MCF 10A (cell line): ENCODE measurements at regions not wholly inside any gene's neighbourhood (a gene's known extent, or its start where the extent isn't known, plus 50 kb on each side); places are given as distances from the start of the nearest gene placed in this dataset.
A peak's percentile ranks its signal among the peaks of the same experiment; 100 is the strongest.

Experiments
- BruUV-seq: library from RNA; stranded (reverse); fragments of 400-500 nt; replicated peaks from 2 replicates; lab custom pipeline; 2021; lab: Mats Ljungman, UMichigan
- CTCF ChIA-PET: fragments of 300-600 bp; sonication (Branson Sonifier 250); formaldehyde crosslinking; extraction: SDS; loops from one replicate; lab custom pipeline; 2021; ENCODE audit warnings: antibody characterized with exemption, inconsistent platforms; lab: Yijun Ruan, JAX
- POLR2A ChIA-PET: fragments of 300-600, 350-650 bp; sonication (Branson Sonifier 250); formaldehyde crosslinking; extraction: SDS; loops from one replicate; lab custom pipeline; 2020; ENCODE audit warnings: antibody characterized with exemption, inconsistent platforms; lab: Yijun Ruan, JAX
- DNase-seq: peaks from one replicate; pipeline ENCODE4 v3.0.0-alpha.2; 2018; ENCODE audit not compliant: unreplicated experiment
- H3K27ac Mint-ChIP-seq: one replicate; pipeline ENCODE4 v1.8.0; 2022; ENCODE audit warnings: mild to moderate bottlenecking, low read depth, mixed read lengths; ENCODE audit not compliant: unreplicated experiment
- H3K27me3 Mint-ChIP-seq: one replicate; pipeline ENCODE4 v1.8.0; 2022; ENCODE audit warnings: mixed read lengths; ENCODE audit not compliant: insufficient read depth, unreplicated experiment
- H3K36me3 Mint-ChIP-seq: one replicate; pipeline ENCODE4 v1.8.0; 2022; ENCODE audit warnings: mild to moderate bottlenecking, moderate library complexity, mixed read lengths; ENCODE audit not compliant: insufficient read depth, unreplicated experiment
- H3K4me1 Mint-ChIP-seq: one replicate; pipeline ENCODE4 v1.8.0; 2022; ENCODE audit warnings: mixed read lengths; ENCODE audit not compliant: insufficient read depth, unreplicated experiment
- H3K4me3 Mint-ChIP-seq: one replicate; pipeline ENCODE4 v1.8.0; 2022; ENCODE audit warnings: mild to moderate bottlenecking, moderate library complexity, mixed read lengths; ENCODE audit not compliant: unreplicated experiment
- H3K9me3 Mint-ChIP-seq: one replicate; pipeline ENCODE4 v1.8.0; 2022; ENCODE audit warnings: mixed read lengths; ENCODE audit not compliant: unreplicated experiment
- CTCF ChIP-seq: fragments of 200-600 bp; IDR thresholded peaks from one replicate; pipeline ENCODE4 v1.8.0; 2022; ENCODE audit warnings: antibody characterized with exemption, mild to moderate bottlenecking; ENCODE audit not compliant: unreplicated experiment
- intact Hi-C: fragments of 100-400 bp; cut with micrococcal nuclease; formaldehyde crosslinking; loops from 2 replicates; pipeline ENCODE4 v1.14.1; 2022

- H3K4me1 Mint-ChIP-seq: no peaks in the 10 kb centered on the region
- no TSS peak for BruUV-seq
- no peaks in the 10 kb centered on the region for H3K36me3 Mint-ChIP-seq
- ChIA-PET POLR2A (interaction anchor here (0.8 kb wide), 1 partner anchor 13 kb away, joined by 3 read pairs; no protein-coding TSS in a partner anchor), CTCF (no interaction called here)
- no peak overlapping the region for H3K27ac Mint-ChIP-seq
- H3K9me3 Mint-ChIP-seq: peaks cover 6% of the 10 kb centered on the region
- no peak overlapping the region for H3K4me3 Mint-ChIP-seq
- TF ChIP-seq CTCF: no peak
- H3K27me3 Mint-ChIP-seq: no peaks in the 10 kb centered on the region
- DNase-seq: no peak
- intact Hi-C loops: no loop called here
Measured at GRCh38 chr4:65102419-65102818, 567.9 kb downstream of the EPHA5 start.

- no peak overlapping the region for H3K4me3 Mint-ChIP-seq
- no TSS peak for BruUV-seq
- CTCF ChIA-PET: no interaction called here
Measured at GRCh38 chr4:65096630-65097029, 573.7 kb downstream of the EPHA5 start.

GRCh38 chr4:65089666-65090065 is 580.6 kb downstream of the EPHA5 start:
- Mint-ChIP-seq H3K27ac (no peak overlapping the region), H3K36me3 (no peaks in the 10 kb centered on the region), H3K27me3 (no peaks in the 10 kb centered on the region), H3K9me3 (peaks cover 10% of the 10 kb centered on the region), H3K4me1 (no peaks in the 10 kb centered on the region), H3K4me3 (no peak overlapping the region)
- DNase-seq: peak; percentile 32
- BruUV-seq: no TSS peak
- POLR2A ChIA-PET: interaction anchor here (0.7 to 0.9 kb wide), 2 partner anchors 12 to 193 kb away, joined by 3 read pairs; no protein-coding TSS in a partner anchor
- CTCF ChIA-PET: interaction anchor here (0.6 to 2.1 kb wide), 17 partner anchors 12 to 1718 kb away, joined by 3 to 8 read pairs (median 3); no protein-coding TSS in a partner anchor
- intact Hi-C loops: no loop called here
- TF ChIP-seq CTCF: peak; percentile 29

More at GRCh38 chr4:65096630-65097029, 573.7 kb downstream of the EPHA5 start:
- no peak overlapping the region for H3K27ac Mint-ChIP-seq
- no peak for DNase-seq
- H3K27me3 Mint-ChIP-seq: no peaks in the 10 kb centered on the region
- POLR2A ChIA-PET: no interaction called here
- H3K9me3 Mint-ChIP-seq: peaks cover 8% of the 10 kb centered on the region
- intact Hi-C loops: no loop called here
- no peak for TF ChIP-seq CTCF
- H3K4me1 Mint-ChIP-seq: no peaks in the 10 kb centered on the region
- H3K36me3 Mint-ChIP-seq: no peaks in the 10 kb centered on the region

- POLR2A ChIA-PET: no interaction called here
- H3K4me3 Mint-ChIP-seq: no peak overlapping the region
- intact Hi-C loops: no loop called here
- CTCF ChIA-PET: interaction anchor here (0.7 to 0.8 kb wide), 2 partner anchors 75 to 298 kb away, joined by 3 to 6 read pairs; no protein-coding TSS in a partner anchor
- H3K36me3 Mint-ChIP-seq: no peaks in the 10 kb centered on the region
- BruUV-seq: no TSS peak
- no peaks in the 10 kb centered on the region for H3K4me1 Mint-ChIP-seq
- no peaks in the 10 kb centered on the region for H3K27me3 Mint-ChIP-seq
- H3K27ac Mint-ChIP-seq: no peak overlapping the region
- TF ChIP-seq CTCF: no peak
- DNase-seq: no peak
- peaks cover 7% of the 10 kb centered on the region for H3K9me3 Mint-ChIP-seq
Measured at GRCh38 chr4:65083076-65083475, 587.2 kb downstream of the EPHA5 start.
